Mesenchymal stem cell (in vitro differentiated cells and primary cell): ENCODE measurements at regions not wholly inside any gene's neighbourhood (a gene's known extent, or its start where the extent isn't known, plus 50 kb on each side); places are given as distances from the start of the nearest gene placed in this dataset.

Experiments
- DNase-seq: peaks from one replicate; pipeline ENCODE4 v3.0.0-alpha.2; 2013
- H2AFZ ChIP-seq: one replicate; pipeline ENCODE4 v1.6.1; 2013; ENCODE audit warnings: low read depth, mild to moderate bottlenecking, control low read depth, inconsistent platforms, low read length, moderate library complexity
- H2AK5ac ChIP-seq: 2 replicates; pipeline ENCODE4 v1.6.1; 2013; ENCODE audit warnings: low read length, moderate library complexity, mild to moderate bottlenecking, inconsistent platforms; ENCODE audit not compliant: severe bottlenecking
- H2BK120ac ChIP-seq: one replicate; pipeline ENCODE4 v1.6.1; 2013; ENCODE audit warnings: low read depth, mild to moderate bottlenecking, inconsistent platforms, low read length, moderate library complexity
- H2BK12ac ChIP-seq, 2 experiments: one replicate each; pipeline ENCODE4 v1.6.1; 2013; ENCODE audit warnings: inconsistent platforms in 2 of 2, low read length in 2 of 2, mild to moderate bottlenecking in 2 of 2, moderate library complexity in 2 of 2, control low read depth in 1 of 2
- H2BK15ac ChIP-seq: one replicate; pipeline ENCODE4 v1.6.1; 2013; ENCODE audit warnings: mild to moderate bottlenecking, low read depth, inconsistent platforms; ENCODE audit not compliant: poor library complexity, severe bottlenecking
- H2BK5ac ChIP-seq: 2 replicates; pipeline ENCODE4 v1.6.1; 2013; ENCODE audit warnings: low read depth, mild to moderate bottlenecking, low read length, control low read depth, inconsistent platforms; ENCODE audit not compliant: poor library complexity, severe bottlenecking
- H3K14ac ChIP-seq, 2 experiments: one replicate each; pipeline ENCODE4 v1.6.1; 2013; ENCODE audit warnings: inconsistent platforms in 2 of 2, low read length in 2 of 2, control low read depth in 1 of 2, mild to moderate bottlenecking in 1 of 2, moderate library complexity in 1 of 2
- H3K18ac ChIP-seq, 2 experiments: one replicate each; pipeline ENCODE4 v1.6.1; 2013; ENCODE audit warnings: inconsistent platforms in 2 of 2, low read length in 2 of 2, control low read depth in 1 of 2, low read depth in 1 of 2, mild to moderate bottlenecking in 1 of 2
- H3K23ac ChIP-seq, 2 experiments: one replicate each; pipeline ENCODE4 v1.6.1; 2013; ENCODE audit warnings: inconsistent platforms in 2 of 2, low read length in 2 of 2, mild to moderate bottlenecking in 2 of 2, moderate library complexity in 2 of 2, control low read depth in 1 of 2
- H3K27ac ChIP-seq: 2 replicates; pipeline ENCODE4 v1.5.1; 2013; ENCODE audit warnings: mild to moderate bottlenecking, moderate library complexity, low read length, control low read depth, inconsistent platforms; ENCODE audit not compliant: poor library complexity, severe bottlenecking
- H3K27me3 ChIP-seq, 2 experiments: 2 replicates each; pipeline versions ENCODE4 v1.6.1 to v1.7.0; 2013; ENCODE audit warnings: low read length in 2 of 2, mild to moderate bottlenecking in 2 of 2, moderate library complexity in 2 of 2, control low read depth in 1 of 2, inconsistent platforms in 1 of 2; ENCODE audit not compliant: control insufficient read depth in 1 of 2, insufficient read depth in 1 of 2
- H3K36me3 ChIP-seq, 2 experiments: 2 replicates each; pipeline versions ENCODE4 v1.6.1 to v1.7.0; 2013; ENCODE audit warnings: low read length in 2 of 2, control low read depth in 1 of 2, inconsistent platforms in 1 of 2, low read depth in 1 of 2, mild to moderate bottlenecking in 1 of 2; ENCODE audit not compliant: insufficient read depth in 2 of 2, control insufficient read depth in 1 of 2
- H3K4ac ChIP-seq, 2 experiments: one replicate each; pipeline ENCODE4 v1.6.1; 2013; ENCODE audit warnings: inconsistent platforms in 2 of 2, low read length in 2 of 2, mild to moderate bottlenecking in 2 of 2, moderate library complexity in 2 of 2, control low read depth in 1 of 2, low read depth in 1 of 2
- H3K4me1 ChIP-seq: 2 replicates; pipeline ENCODE4 v1.6.1; 2013; ENCODE audit warnings: low read depth, low read length, control low read depth; ENCODE audit not compliant: control insufficient read depth, insufficient read depth
- H3K4me2 ChIP-seq: 2 replicates; pipeline ENCODE4 v1.6.1; 2013; ENCODE audit warnings: low read length, mild to moderate bottlenecking, inconsistent platforms; ENCODE audit not compliant: poor library complexity, severe bottlenecking
- H3K4me3 ChIP-seq, 2 experiments: 2 replicates each; pipeline versions ENCODE4 v1.5.1 to v1.7.0; 2013; ENCODE audit warnings: low read length in 2 of 2, mild to moderate bottlenecking in 2 of 2, control low read depth in 1 of 2, low read depth in 1 of 2; ENCODE audit not compliant: insufficient read depth in 1 of 2
- H3K79me1 ChIP-seq: replicated peaks from 2 replicates; pipeline ENCODE4 v1.6.1; 2013; ENCODE audit warnings: mild to moderate bottlenecking, control low read depth, low read length, inconsistent platforms; ENCODE audit not compliant: poor library complexity, severe bottlenecking
- H3K9ac ChIP-seq: 2 replicates; pipeline ENCODE4 v1.7.0; 2013; ENCODE audit warnings: mild to moderate bottlenecking, low read length, moderate library complexity
- H3K9me3 ChIP-seq: 2 replicates; pipeline ENCODE4 v1.7.0; 2013; ENCODE audit warnings: mild to moderate bottlenecking, low read length; ENCODE audit not compliant: control insufficient read depth
- H4K8ac ChIP-seq: one replicate; pipeline ENCODE4 v1.6.1; 2013; ENCODE audit warnings: inconsistent platforms, mild to moderate bottlenecking, low read length, moderate library complexity
- H4K91ac ChIP-seq: one replicate; pipeline ENCODE4 v1.6.1; 2013; ENCODE audit warnings: mild to moderate bottlenecking, low read length, inconsistent platforms
- WGBS: methylation state at CpG from one replicate; pipeline ENCODE4 v1.1.7; 2013; ENCODE audit warnings: mixed read lengths; 5-methylcytosine and 5-hydroxymethylcytosine counted together

GRCh38 chr15:57859130-57859685, 152.7 kb downstream of the POLR2M start:
- Histone ChIP-seq H3K36me3 (no peaks in the 10 kb centered on the region), H3K27me3 (peaks cover 0 to 27% of the 10 kb centered on the region in 2 experiments), H3K9ac (no peak overlapping the region), H2BK15ac (no peak overlapping the region), H2AK5ac (no peak overlapping the region), H3K18ac (no peak overlapping the region), H2BK12ac (no peak overlapping the region), H3K27ac (no peak overlapping the region), H3K14ac (no peak overlapping the region), H3K23ac (no peak overlapping the region), H3K79me1 (no peaks in the 10 kb centered on the region), H2BK5ac (no peak overlapping the region), H3K4ac (no peak overlapping the region), H3K4me1 (no peaks in the 10 kb centered on the region), H3K9me3 (no peaks in the 10 kb centered on the region), H3K4me3 (no peak overlapping the region), H2BK120ac (no peak overlapping the region), H3K4me2 (no peak overlapping the region), H2AFZ (no peak overlapping the region), H4K91ac (no peak overlapping the region), H4K8ac (no peak overlapping the region)
- 78% methylated on average over 2 of the region's 2 CpGs for WGBS
- DNase-seq = no peak

- peak; percentile 65 for DNase-seq
- no peaks in the 10 kb centered on the region for H3K79me1 ChIP-seq
Measured at GRCh38 chr15:57861034-57861638, 154.6 kb downstream of the POLR2M start.

GRCh38 chr15:57861815-57862586, 155.5 kb downstream of the POLR2M start:
- Histone ChIP-seq H3K79me1 (no peaks in the 10 kb centered on the region), H2BK5ac (no peak overlapping the region), H3K27ac (no peak overlapping the region), H4K91ac (no peak overlapping the region), H3K9ac (no peak overlapping the region), H3K4me1 (no peaks in the 10 kb centered on the region), H2AK5ac (no peak overlapping the region), H3K4me2 (no peak overlapping the region), H3K9me3 (no peaks in the 10 kb centered on the region), H4K8ac (no peak overlapping the region), H3K18ac (no peak overlapping the region), H3K36me3 (no peaks in the 10 kb centered on the region), H2AFZ (no peak overlapping the region), H2BK120ac (no peak overlapping the region), H2BK12ac (no peak overlapping the region), H3K23ac (no peak overlapping the region), H3K27me3 (peaks cover 0 to 30% of the 10 kb centered on the region in 2 experiments), H2BK15ac (no peak overlapping the region), H3K14ac (no peak overlapping the region), H3K4ac (no peak overlapping the region), H3K4me3 (no peak overlapping the region)
- WGBS = 68% methylated on average over 5 of the region's 6 CpGs
- DNase-seq = peak; percentile 26

More at GRCh38 chr15:57861034-57861638, 154.6 kb downstream of the POLR2M start:
- no peaks in the 10 kb centered on the region for H3K9me3 ChIP-seq
- H3K4me2 ChIP-seq = no peak overlapping the region
- H3K36me3 ChIP-seq = no peaks in the 10 kb centered on the region
- H2AFZ ChIP-seq = no peak overlapping the region
- H3K14ac ChIP-seq = no peak overlapping the region
- no peaks in the 10 kb centered on the region for H3K4me1 ChIP-seq
- WGBS = 35% methylated on average over 4 of the region's 6 CpGs
- H4K8ac ChIP-seq = no peak overlapping the region
- no peak overlapping the region for H3K27ac ChIP-seq
- no peak overlapping the region for H3K23ac ChIP-seq
- H3K4me3 ChIP-seq = no peak overlapping the region
- H2BK12ac ChIP-seq = no peak overlapping the region
- no peak overlapping the region for H2AK5ac ChIP-seq
- H2BK120ac ChIP-seq = no peak overlapping the region
- peak overlapping the region; percentile 25 for H3K9ac ChIP-seq
- peaks cover 0 to 30% of the 10 kb centered on the region in 2 experiments for H3K27me3 ChIP-seq
- no peak overlapping the region for H2BK5ac ChIP-seq
- no peak overlapping the region for H3K4ac ChIP-seq
- H4K91ac ChIP-seq = no peak overlapping the region
- H2BK15ac ChIP-seq = no peak overlapping the region
- no peak overlapping the region for H3K18ac ChIP-seq

- Histone ChIP-seq H3K18ac (no peak overlapping the region), H3K4me2 (no peak overlapping the region), H4K8ac (no peak overlapping the region), H3K36me3 (no peaks in the 10 kb centered on the region), H3K27ac (no peak overlapping the region), H2AK5ac (no peak overlapping the region), H3K4ac (no peak overlapping the region), H3K23ac (no peak overlapping the region), H3K4me1 (no peaks in the 10 kb centered on the region), H3K4me3 (no peak overlapping the region), H3K27me3 (peaks cover 7 to 27% of the 10 kb centered on the region in 2 experiments), H3K79me1 (no peaks in the 10 kb centered on the region), H4K91ac (peak overlapping the region; percentile 41), H2AFZ (no peak overlapping the region), H3K14ac (no peak overlapping the region), H2BK120ac (no peak overlapping the region), H3K9me3 (no peaks in the 10 kb centered on the region), H3K9ac (no peak overlapping the region), H2BK15ac (no peak overlapping the region), H2BK12ac (no peak overlapping the region), H2BK5ac (no peak overlapping the region)
- DNase-seq = no peak
- WGBS = 85% methylated on average over 6 of the region's 6 CpGs
Measured at GRCh38 chr15:57862761-57863160, 156.2 kb downstream of the POLR2M start.
